ENCODE measurements at regions not wholly inside any gene's neighbourhood (a gene's known extent, or its start where the extent isn't known, plus 50 kb on each side); places are given as distances from the start of the nearest gene placed in this dataset.

GRCh38 chr4:107449611-107450369 is 270.2 kb downstream of the PAPSS1 start:
- RAD21 ChIA-PET (ENCODE audit: low non-redundant PET in 1 of 2, low total read pairs in 2 of 2, uncharacterized antibody in 2 of 2, unreplicated experiment in 2 of 2), result no interaction called here
- TF ChIP-seq POLR2A (IDR thresholded peaks at IDR 0.05; ENCODE audit: borderline replicate concordance, extremely low read depth, insufficient read depth, insufficient read length) (no peak), CBX3 (IDR thresholded peaks at IDR 0.05; ENCODE audit: low read depth) (no peak), POLR2AphosphoS5 (IDR thresholded peaks at IDR 0.05; ENCODE audit: low read depth, low read length) (no peak), FOSL1 (IDR thresholded peaks at IDR 0.05; ENCODE audit: low read depth) (no peak), CTCF (IDR thresholded peaks at IDR 0.05 in 2 of 3, conservative IDR thresholded peaks at IDR 0.05 in 1 of 3; ENCODE audit: borderline replicate concordance in 1 of 3, insufficient read depth in 1 of 3, low read depth in 2 of 3, low read length in 2 of 3) (no peak), TCF7L2 (IDR thresholded peaks at IDR 0.05; ENCODE audit: borderline replicate concordance, extremely low read depth, insufficient read depth, insufficient read length) (no peak), ATF3 (IDR thresholded peaks at IDR 0.05) (no peak), CEBPB (IDR thresholded peaks at IDR 0.05; ENCODE audit: low read depth) (no peak), JUND (IDR thresholded peaks at IDR 0.05) (no peak), SIN3A (IDR thresholded peaks at IDR 0.05; ENCODE audit: low read depth) (no peak), EGR1 (IDR thresholded peaks at IDR 0.05; ENCODE audit: low read depth) (no peak)
- Histone ChIP-seq H3K9ac (ENCODE audit: low read length) (no peak overlapping the region), H3K4me2 (ENCODE audit: low read length) (no peak overlapping the region), H2AFZ (ENCODE audit: low read depth, low read length, poor library complexity, severe bottlenecking) (no peak overlapping the region), H3K4me1 (ENCODE audit: control insufficient read depth in 1 of 2, insufficient read depth in 2 of 2, low read length in 2 of 2) (no peaks in the 10 kb centered on the region), H4K20me1 (ENCODE audit: insufficient read depth) (no peaks in the 10 kb centered on the region), H3K27me3 (ENCODE audit: insufficient read depth, low read length) (no peaks in the 10 kb centered on the region), H3K9me2 (ENCODE audit: insufficient read depth) (no peaks in the 10 kb centered on the region), H3K4me3 (replicated peaks in 1 of 2; ENCODE audit: low read depth in 1 of 2, low read length in 2 of 2) (no peak overlapping the region), H3K79me2 (ENCODE audit: insufficient read depth, low read length) (no peaks in the 10 kb centered on the region), H3K27ac (ENCODE audit: low read depth, low read length) (no peak overlapping the region), H3K36me3 (ENCODE audit: control insufficient read depth in 1 of 2, insufficient read depth in 2 of 2, low read length in 2 of 2) (no peaks in the 10 kb centered on the region), H3K9me3 (ENCODE audit: control insufficient read depth in 1 of 2, insufficient read depth in 1 of 2, low read depth in 1 of 2, low read length in 2 of 2) (no peaks in the 10 kb centered on the region)
- no TSS peak for BruUV-seq (replicated peaks)
- intact Hi-C loops (cut with micrococcal nuclease), result no loop called here
- DNase-seq (ENCODE audit: low read depth, low spot score) (no peak), ATAC-seq (no peak)
- CTCF ChIA-PET, result no interaction called here
- POLR2A ChIA-PET, result no interaction called here
